ENCODE measurements at regions not wholly inside any gene's neighbourhood (a gene's known extent, or its start where the extent isn't known, plus 50 kb on each side); places are given as distances from the start of the nearest gene placed in this dataset.

- TF ChIP-seq TAF1 (IDR thresholded peaks at IDR 0.05; ENCODE audit: borderline replicate concordance, insufficient read depth, low read length) (no peak), SIN3A (IDR thresholded peaks at IDR 0.05; ENCODE audit: borderline replicate concordance, insufficient read depth, low read length) (no peak), POLR2AphosphoS5 (IDR thresholded peaks at IDR 0.05; ENCODE audit: low read depth, low read length) (no peak), FOXP2 (optimal IDR thresholded peaks at IDR 0.05; ENCODE audit: borderline replicate concordance, extremely low read depth, extremely low read length, insufficient read depth) (no peak), REST (IDR thresholded peaks at IDR 0.05; ENCODE audit: insufficient read depth in 1 of 2, low read depth in 2 of 2, low read length in 2 of 2) (no peak)
Measured at GRCh38 chr2:111653913-111654312, 230.1 kb downstream of the ANAPC1 start.

GRCh38 chr2:111654829-111655228 is 229.2 kb downstream of the ANAPC1 start:
- no peak for TF ChIP-seq POLR2AphosphoS5 (IDR thresholded peaks at IDR 0.05; ENCODE audit: low read depth, low read length)
- TF ChIP-seq FOXP2 (optimal IDR thresholded peaks at IDR 0.05; ENCODE audit: borderline replicate concordance, extremely low read depth, extremely low read length, insufficient read depth), result no peak
- TF ChIP-seq SIN3A (IDR thresholded peaks at IDR 0.05; ENCODE audit: borderline replicate concordance, insufficient read depth, low read length), result no peak
- no peak for TF ChIP-seq REST (IDR thresholded peaks at IDR 0.05; ENCODE audit: insufficient read depth in 1 of 2, low read depth in 2 of 2, low read length in 2 of 2)
- TF ChIP-seq TAF1 (IDR thresholded peaks at IDR 0.05; ENCODE audit: borderline replicate concordance, insufficient read depth, low read length), result no peak

- TF ChIP-seq REST (IDR thresholded peaks at IDR 0.05; ENCODE audit: insufficient read depth in 1 of 2, low read depth in 2 of 2, low read length in 2 of 2) (no peak), FOXP2 (optimal IDR thresholded peaks at IDR 0.05; ENCODE audit: borderline replicate concordance, extremely low read depth, extremely low read length, insufficient read depth) (no peak), SIN3A (IDR thresholded peaks at IDR 0.05; ENCODE audit: borderline replicate concordance, insufficient read depth, low read length) (no peak), POLR2AphosphoS5 (IDR thresholded peaks at IDR 0.05; ENCODE audit: low read depth, low read length) (no peak), TAF1 (IDR thresholded peaks at IDR 0.05; ENCODE audit: borderline replicate concordance, insufficient read depth, low read length) (no peak)
Measured at GRCh38 chr2:111656436-111656835, 227.6 kb downstream of the ANAPC1 start.

- TF ChIP-seq SIN3A (IDR thresholded peaks at IDR 0.05; ENCODE audit: borderline replicate concordance, insufficient read depth, low read length), result no peak
- TF ChIP-seq FOXP2 (optimal IDR thresholded peaks at IDR 0.05; ENCODE audit: borderline replicate concordance, extremely low read depth, extremely low read length, insufficient read depth), result no peak
- TF ChIP-seq REST (IDR thresholded peaks at IDR 0.05; ENCODE audit: insufficient read depth in 1 of 2, low read depth in 2 of 2, low read length in 2 of 2), result no peak
- no peak for TF ChIP-seq TAF1 (IDR thresholded peaks at IDR 0.05; ENCODE audit: borderline replicate concordance, insufficient read depth, low read length)
- no peak for TF ChIP-seq POLR2AphosphoS5 (IDR thresholded peaks at IDR 0.05; ENCODE audit: low read depth, low read length)
Measured at GRCh38 chr2:111656894-111657293, 227.1 kb downstream of the ANAPC1 start.

Measured in PFSK-1 (cell line).